ENCODE measurements at regions not wholly inside any gene's neighbourhood (a gene's known extent, or its start where the extent isn't known, plus 50 kb on each side); places are given as distances from the start of the nearest gene placed in this dataset.
"Not testable (repeated sequence)": the region's sequence is repeated elsewhere in the genome, so short reads cannot be mapped to it uniquely, and the experiment has no call there.

GRCh38 chr14:106537597-106537996 is 1011.2 kb downstream of the TMEM121 start:
- TF ChIP-seq, protein P1, sequence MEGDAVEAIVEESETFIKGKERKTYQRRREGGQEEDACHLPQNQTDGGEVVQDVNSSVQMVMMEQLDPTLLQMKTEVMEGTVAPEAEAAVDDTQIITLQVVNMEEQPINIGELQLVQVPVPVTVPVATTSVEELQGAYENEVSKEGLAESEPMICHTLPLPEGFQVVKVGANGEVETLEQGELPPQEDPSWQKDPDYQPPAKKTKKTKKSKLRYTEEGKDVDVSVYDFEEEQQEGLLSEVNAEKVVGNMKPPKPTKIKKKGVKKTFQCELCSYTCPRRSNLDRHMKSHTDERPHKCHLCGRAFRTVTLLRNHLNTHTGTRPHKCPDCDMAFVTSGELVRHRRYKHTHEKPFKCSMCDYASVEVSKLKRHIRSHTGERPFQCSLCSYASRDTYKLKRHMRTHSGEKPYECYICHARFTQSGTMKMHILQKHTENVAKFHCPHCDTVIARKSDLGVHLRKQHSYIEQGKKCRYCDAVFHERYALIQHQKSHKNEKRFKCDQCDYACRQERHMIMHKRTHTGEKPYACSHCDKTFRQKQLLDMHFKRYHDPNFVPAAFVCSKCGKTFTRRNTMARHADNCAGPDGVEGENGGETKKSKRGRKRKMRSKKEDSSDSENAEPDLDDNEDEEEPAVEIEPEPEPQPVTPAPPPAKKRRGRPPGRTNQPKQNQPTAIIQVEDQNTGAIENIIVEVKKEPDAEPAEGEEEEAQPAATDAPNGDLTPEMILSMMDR (conservative IDR thresholded peaks at IDR 0.05), result peak; percentile 40
- H3K27ac ChIP-seq, result not testable (repeated sequence)

- no peak overlapping the region for H3K27ac ChIP-seq
- TF ChIP-seq, protein P1 (conservative IDR thresholded peaks at IDR 0.05), result no peak
Measured at GRCh38 chr14:106538201-106538600, 1011.8 kb downstream of the TMEM121 start.

- peak overlapping the region; percentile 61; the same call in 1 of the 2 replicates for H3K27ac ChIP-seq
- TF ChIP-seq, protein P1 (conservative IDR thresholded peaks at IDR 0.05), result no peak
Measured at GRCh38 chr14:106547735-106548434, 1021.5 kb downstream of the TMEM121 start.

GRCh38 chr14:106549064-106549463 is 1022.7 kb downstream of the TMEM121 start:
- TF ChIP-seq, protein P1 (conservative IDR thresholded peaks at IDR 0.05), result no peak
- peak overlapping the region; percentile 61 for H3K27ac ChIP-seq

DNA sequence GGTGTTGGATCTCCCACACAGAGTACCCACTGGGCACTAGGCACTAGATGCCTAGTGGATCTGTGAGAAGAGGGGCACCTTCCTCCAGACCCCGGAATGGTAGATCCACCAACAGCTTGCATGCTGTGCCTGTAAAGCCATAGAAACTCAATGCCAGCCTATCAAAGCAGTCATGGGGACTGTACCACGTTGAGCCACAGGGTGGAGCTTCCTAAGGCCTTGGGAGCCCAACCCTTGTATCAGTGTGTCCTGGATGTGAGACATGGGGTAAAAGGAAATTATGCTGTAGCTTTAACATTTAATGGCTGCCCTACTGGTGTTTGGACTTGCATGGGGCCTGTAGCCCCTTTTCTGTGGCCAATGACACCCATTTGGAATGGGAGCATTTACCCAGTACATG is 1024.9 kb downstream of the TMEM121 start:
- TF ChIP-seq, protein P1 (conservative IDR thresholded peaks at IDR 0.05), result no peak; the same call in 1 of the 2 replicates
- H3K27ac ChIP-seq, result no peak overlapping the region

DNA sequence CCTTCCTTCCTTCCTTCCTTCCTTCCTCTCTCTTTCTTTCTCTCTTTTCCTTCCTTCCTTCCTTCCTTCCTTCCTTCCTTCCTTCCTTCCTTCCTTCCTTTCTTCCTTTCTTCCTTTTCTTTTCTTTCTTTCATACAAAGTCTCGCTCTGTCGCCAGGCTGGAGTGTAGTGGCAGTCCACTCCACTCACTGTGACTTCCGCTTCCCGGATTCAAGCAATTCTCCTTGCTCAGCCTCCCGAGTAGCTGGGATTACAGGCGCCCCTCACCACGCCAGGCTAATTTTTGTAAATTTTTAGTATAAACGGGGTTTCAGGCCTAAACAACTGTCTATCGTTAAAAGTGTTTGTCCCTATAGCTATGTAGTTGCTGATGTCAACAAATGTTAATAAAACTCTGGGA is 1029.8 kb downstream of the TMEM121 start:
- not testable (repeated sequence) for H3K27ac ChIP-seq

DNA sequence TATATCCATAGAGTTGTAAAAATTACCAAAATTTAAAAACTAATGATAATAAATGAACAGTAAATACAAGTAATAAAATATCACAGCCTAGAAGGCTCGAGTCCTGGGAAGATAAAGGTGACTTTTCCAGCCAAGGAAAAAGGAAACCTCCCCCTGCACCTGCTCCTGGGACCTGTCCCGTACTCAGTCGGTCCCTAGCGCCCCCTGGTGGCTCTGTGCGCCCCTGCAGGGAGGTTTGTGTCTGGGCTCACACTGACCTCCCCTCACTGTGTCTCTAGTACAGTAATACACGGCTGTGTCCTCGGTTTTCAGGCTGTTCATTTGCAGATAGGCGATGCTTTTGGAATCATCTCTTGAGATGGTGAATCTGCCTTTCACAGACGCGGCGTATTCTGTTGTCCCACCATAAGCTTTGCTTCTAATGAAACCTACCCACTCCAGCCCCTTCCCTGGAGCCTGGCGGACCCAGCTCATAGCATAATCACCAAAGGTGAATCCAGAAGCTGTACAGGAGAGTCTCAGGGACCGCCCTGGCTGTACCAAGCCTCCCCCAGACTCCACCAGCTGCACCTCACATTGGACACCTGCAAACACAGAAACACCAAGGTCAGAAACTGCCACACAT is 1030.4 kb downstream of the TMEM121 start:
- TF ChIP-seq, protein P1 (conservative IDR thresholded peaks at IDR 0.05), result peak; percentile 94

DNA sequence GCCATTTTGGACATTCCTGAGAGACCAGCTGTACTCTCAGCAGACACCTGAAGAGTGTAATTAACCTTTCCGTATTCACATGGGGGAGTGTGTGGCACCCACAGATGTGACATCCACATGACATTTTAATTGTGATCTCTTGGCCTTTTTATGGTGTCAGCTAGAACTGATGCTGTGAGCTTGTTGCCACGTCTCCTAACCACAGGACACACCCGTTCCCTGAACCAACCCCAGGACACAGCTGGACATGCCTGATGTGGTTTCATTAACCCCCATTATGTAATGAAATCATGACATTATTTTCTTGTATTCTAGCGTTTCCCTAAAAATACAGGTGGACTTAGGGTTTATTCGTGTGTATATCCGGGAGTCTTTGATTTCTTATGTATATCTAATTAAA is 1036.1 kb downstream of the TMEM121 start:
- H3K27ac ChIP-seq, result no peak overlapping the region
- TF ChIP-seq, protein P1 (conservative IDR thresholded peaks at IDR 0.05), result no peak

More for the DNA sequence above, 1030.4 kb downstream of the TMEM121 start:
- no peak overlapping the region for H3K27ac ChIP-seq

Measured in VCaP (cell line).